GM19328 (cell line): ENCODE measurements at regions not wholly inside any gene's neighbourhood (a gene's known extent, or its start where the extent isn't known, plus 50 kb on each side); places are given as distances from the start of the nearest gene placed in this dataset.
"Not testable (repeated sequence)": the region's sequence is repeated elsewhere in the genome, so short reads cannot be mapped to it uniquely, and the experiment has no call there.

ENCODE experiments used
- ATAC-seq: cut with Tn5 transposase; IDR thresholded peaks from one replicate; pipeline ENCODE4 v1.9.1; 2021; ENCODE audit warnings: mild to moderate bottlenecking, moderate library complexity; ENCODE audit not compliant: unreplicated experiment

- no peak for ATAC-seq
Observed at GRCh38 chr4:181757910-181758660, 485.1 kb upstream of the TENM3 start.

- ATAC-seq: no peak
Observed at GRCh38 chr4:181760560-181760959, 482.6 kb upstream of the TENM3 start.

GRCh38 chr4:181761156-181761555, 482.0 kb upstream of the TENM3 start:
- no peak for ATAC-seq

GRCh38 chr4:181766061-181766548, 477.1 kb upstream of the TENM3 start:
- ATAC-seq: no peak

GRCh38 chr4:181770971-181771370, 472.2 kb upstream of the TENM3 start:
- no peak for ATAC-seq

- no peak for ATAC-seq
Observed at GRCh38 chr4:181775298-181775697, 467.9 kb upstream of the TENM3 start.

- no peak for ATAC-seq
Observed at GRCh38 chr4:181776264-181777054, 466.7 kb upstream of the TENM3 start.

GRCh38 chr4:181777518-181777917, 465.7 kb upstream of the TENM3 start:
- no peak for ATAC-seq

GRCh38 chr4:181784881-181785280, 458.3 kb upstream of the TENM3 start:
- ATAC-seq: no peak

- no peak for ATAC-seq
Observed at GRCh38 chr4:181792641-181793040, 450.6 kb upstream of the TENM3 start.

GRCh38 chr4:181793096-181793495, 450.1 kb upstream of the TENM3 start:
- ATAC-seq: no peak

- ATAC-seq: no peak
Observed at GRCh38 chr4:181796502-181796901, 446.7 kb upstream of the TENM3 start.

- no peak for ATAC-seq
Observed at GRCh38 chr4:181798536-181798935, 444.7 kb upstream of the TENM3 start.

GRCh38 chr4:181799561-181800069, 443.6 kb upstream of the TENM3 start:
- ATAC-seq: no peak

GRCh38 chr4:181802207-181802606, 441.0 kb upstream of the TENM3 start:
- no peak for ATAC-seq

GRCh38 chr4:181807771-181808170, 435.4 kb upstream of the TENM3 start:
- no peak for ATAC-seq

GRCh38 chr4:181810711-181811110, 432.5 kb upstream of the TENM3 start:
- no peak for ATAC-seq

- ATAC-seq: not testable (repeated sequence)
Observed at GRCh38 chr4:181811550-181811949, 431.7 kb upstream of the TENM3 start.

GRCh38 chr4:181819946-181820345, 423.3 kb upstream of the TENM3 start:
- ATAC-seq: no peak

GRCh38 chr4:181820553-181820952, 422.6 kb upstream of the TENM3 start:
- ATAC-seq: no peak

GRCh38 chr4:181821039-181822004, 421.9 kb upstream of the TENM3 start:
- no peak for ATAC-seq
